Retinal pigment epithelial cell (primary cell): ENCODE measurements at regions not wholly inside any gene's neighbourhood (a gene's known extent, or its start where the extent isn't known, plus 50 kb on each side); places are given as distances from the start of the nearest gene placed in this dataset.
A peak's percentile ranks its signal among the peaks of the same experiment; 100 is the strongest.
"Not testable (repeated sequence)": the region's sequence is repeated elsewhere in the genome, so short reads cannot be mapped to it uniquely, and the experiment has no call there.

Experiments used
- DNase-seq: peaks from one replicate; pipeline ENCODE4 v3.0.0-alpha.2; 2010; ENCODE audit warnings: low read depth
- H3K4me3 ChIP-seq: 2 replicates; pipeline ENCODE4 v1.5.1; 2011; ENCODE audit warnings: mild to moderate bottlenecking, low read length, control low read depth, moderate library complexity
- CTCF ChIP-seq: conservative IDR thresholded peaks from 2 replicates; pipeline ENCODE4 v1.5.1; 2011; ENCODE audit warnings: low read depth, low read length, control low read depth, inconsistent platforms

GRCh38 chr6:10146715-10147451 lies 268.0 kb downstream of the TFAP2A start:
- no peak for DNase-seq
- TF ChIP-seq CTCF: no peak
- peak overlapping the region; percentile 11 for H3K4me3 ChIP-seq

GRCh38 chr6:10144772-10145171 lies 270.1 kb downstream of the TFAP2A start:
- no peak for DNase-seq
- no peak overlapping the region for H3K4me3 ChIP-seq
- TF ChIP-seq CTCF: no peak

- no peak for TF ChIP-seq CTCF
- DNase-seq: no peak
- H3K4me3 ChIP-seq: no peak overlapping the region
Measured at GRCh38 chr6:10141746-10142443, 273.0 kb downstream of the TFAP2A start.

- H3K4me3 ChIP-seq: no peak overlapping the region
- no peak for DNase-seq
- no peak for TF ChIP-seq CTCF
Measured at GRCh38 chr6:10140824-10141223, 274.1 kb downstream of the TFAP2A start.

GRCh38 chr6:10140136-10140535 lies 274.7 kb downstream of the TFAP2A start:
- TF ChIP-seq CTCF: no peak
- DNase-seq: no peak
- no peak overlapping the region for H3K4me3 ChIP-seq

GRCh38 chr6:10138917-10139316 lies 276.0 kb downstream of the TFAP2A start:
- no peak overlapping the region for H3K4me3 ChIP-seq
- no peak for TF ChIP-seq CTCF
- peak; percentile 24 for DNase-seq

GRCh38 chr6:10136636-10137035 lies 278.2 kb downstream of the TFAP2A start:
- no peak for DNase-seq
- TF ChIP-seq CTCF: no peak

GRCh38 chr6:10134185-10134584 lies 280.7 kb downstream of the TFAP2A start:
- not testable (repeated sequence) for H3K4me3 ChIP-seq, DNase-seq

More at GRCh38 chr6:10136636-10137035, 278.2 kb downstream of the TFAP2A start:
- no peak overlapping the region for H3K4me3 ChIP-seq
